ENCODE measurements at regions not wholly inside any gene's neighbourhood (a gene's known extent, or its start where the extent isn't known, plus 50 kb on each side); places are given as distances from the start of the nearest gene placed in this dataset.

DNA sequence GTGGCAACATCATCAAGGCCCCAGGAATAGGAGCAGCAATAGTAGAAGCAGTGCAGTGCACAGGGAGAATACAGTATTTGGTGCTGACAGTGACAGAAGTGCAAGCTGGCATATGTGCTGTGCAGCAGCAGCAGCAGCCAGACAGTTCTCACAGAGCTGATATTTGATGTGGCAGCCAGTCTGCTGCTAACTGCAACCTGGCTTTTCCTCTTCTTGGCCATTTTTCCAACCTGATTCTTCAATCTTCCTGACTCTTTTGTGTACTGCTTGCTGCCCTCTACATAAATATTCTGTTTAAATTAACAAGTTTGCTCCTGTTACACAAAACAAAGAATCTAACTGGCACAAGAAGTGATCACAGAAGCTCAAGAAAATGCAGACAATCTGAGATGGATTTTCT, 102.0 kb downstream of the CASP12 start:
- peaks cover 0 to 9% (median 5%) of the 10 kb centered on the region in 3 donors for H3K36me3 Mint-ChIP-seq
- H3K27me3 Mint-ChIP-seq = no peaks in the 10 kb centered on the region
- no peak overlapping the region for H3K4me3 Mint-ChIP-seq
- peaks cover 0 to 8% (median 0%) of the 10 kb centered on the region in 9 donors for H3K9me3 Mint-ChIP-seq
- POLR2A ChIA-PET = no interaction called here
- H3K27ac Mint-ChIP-seq = no peak overlapping the region
- peaks cover 22 to 40% (median 33%) of the 10 kb centered on the region in 4 donors for H3K4me1 Mint-ChIP-seq
- ATAC-seq = no peak
- DNase-seq = no peak

DNA sequence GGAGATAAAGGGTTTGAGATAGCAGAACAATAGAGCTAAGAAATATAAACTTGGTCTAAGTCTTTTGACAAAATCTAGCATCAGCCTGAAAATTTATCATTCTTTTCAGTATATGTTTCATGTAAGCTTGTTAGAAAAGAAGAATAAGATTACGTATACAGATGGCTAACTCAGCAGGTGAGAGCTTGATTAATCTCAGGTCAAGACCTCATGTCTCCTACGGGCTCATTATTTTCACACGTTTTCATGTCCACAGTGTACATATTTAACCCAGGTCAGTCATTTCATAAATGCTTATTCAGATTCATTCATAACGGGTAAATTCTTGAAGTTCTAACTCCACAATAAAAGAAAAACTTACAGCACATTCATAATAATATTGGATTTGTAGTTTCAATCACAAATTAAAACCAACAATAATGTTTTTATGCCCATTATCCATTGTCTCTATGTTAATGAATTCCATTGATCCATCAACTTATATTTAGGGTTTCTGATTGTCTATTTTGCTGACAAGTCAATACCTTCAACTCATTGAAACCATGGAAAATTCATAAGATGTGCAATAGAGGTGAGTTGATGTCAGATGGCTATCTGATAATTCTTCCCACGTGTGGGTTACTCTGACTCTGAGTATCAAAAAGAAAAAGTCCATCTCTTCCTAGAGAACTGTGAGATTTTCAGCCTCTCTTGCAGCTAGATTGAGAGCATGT, 102.6 kb downstream of the CASP12 start:
- POLR2A ChIA-PET = no interaction called here
- ATAC-seq = no peak
- Mint-ChIP-seq H3K4me1 (peaks cover 20 to 36% (median 31%) of the 10 kb centered on the region in 4 donors), H3K27ac (no peak overlapping the region), H3K4me3 (no peak overlapping the region), H3K36me3 (peaks cover 0 to 9% (median 5%) of the 10 kb centered on the region in 3 donors), H3K9me3 (peaks cover 0 to 8% (median 0%) of the 10 kb centered on the region in 9 donors), H3K27me3 (no peaks in the 10 kb centered on the region)
- no peak for DNase-seq

DNA sequence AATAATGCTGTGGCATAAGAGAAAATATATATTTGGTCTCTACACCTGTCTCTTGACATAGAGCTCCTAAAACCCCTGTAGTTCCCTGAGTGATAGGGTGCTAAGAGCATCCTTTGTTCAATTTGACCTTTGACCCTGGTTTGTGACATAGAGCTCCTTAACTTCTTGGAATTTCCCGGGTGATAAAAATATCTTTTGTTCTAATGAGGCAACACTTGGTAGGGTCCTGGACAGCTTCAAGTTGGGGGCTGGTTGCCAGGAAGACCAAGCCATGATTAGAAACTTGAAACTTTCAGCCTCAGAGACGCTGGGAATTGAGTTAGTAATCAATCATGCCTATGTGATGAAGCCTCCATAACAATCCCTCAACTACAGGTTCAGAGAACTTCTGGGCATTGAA, 105.4 kb downstream of the CASP12 start:
- Mint-ChIP-seq H3K9me3 (peaks cover 0 to 8% (median 0%) of the 10 kb centered on the region in 9 donors), H3K36me3 (peaks cover 0 to 9% (median 5%) of the 10 kb centered on the region in 3 donors), H3K4me3 (no peak overlapping the region), H3K4me1 (peaks cover 5 to 10% (median 7%) of the 10 kb centered on the region in 4 donors), H3K27me3 (no peaks in the 10 kb centered on the region), H3K27ac (peak overlapping the region in 1 of 10 donors; percentile 43)
- POLR2A ChIA-PET = no interaction called here
- DNase-seq (no peak), ATAC-seq (no peak)

DNA sequence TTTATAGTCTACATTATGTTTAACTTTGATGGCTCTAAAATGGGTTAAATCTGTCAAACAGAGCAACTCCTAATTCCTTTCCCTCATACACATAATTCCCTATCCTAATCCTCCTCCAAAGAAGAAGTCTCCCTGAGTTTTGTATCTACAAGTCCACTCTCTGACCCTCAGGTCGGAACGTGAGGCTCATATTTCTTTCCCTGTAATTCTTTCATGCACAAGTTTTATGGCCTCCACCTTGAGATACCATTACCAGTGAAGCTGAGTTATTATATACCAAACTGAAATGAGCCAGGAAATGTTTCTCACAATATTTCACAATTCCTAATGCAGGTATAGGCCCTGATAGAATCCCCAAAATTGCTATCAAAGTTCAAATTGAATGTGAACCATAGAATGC, 106.4 kb downstream of the CASP12 start:
- POLR2A ChIA-PET = no interaction called here
- H3K36me3 Mint-ChIP-seq = peaks cover 0 to 9% (median 5%) of the 10 kb centered on the region in 3 donors
- no peak for DNase-seq

DNA sequence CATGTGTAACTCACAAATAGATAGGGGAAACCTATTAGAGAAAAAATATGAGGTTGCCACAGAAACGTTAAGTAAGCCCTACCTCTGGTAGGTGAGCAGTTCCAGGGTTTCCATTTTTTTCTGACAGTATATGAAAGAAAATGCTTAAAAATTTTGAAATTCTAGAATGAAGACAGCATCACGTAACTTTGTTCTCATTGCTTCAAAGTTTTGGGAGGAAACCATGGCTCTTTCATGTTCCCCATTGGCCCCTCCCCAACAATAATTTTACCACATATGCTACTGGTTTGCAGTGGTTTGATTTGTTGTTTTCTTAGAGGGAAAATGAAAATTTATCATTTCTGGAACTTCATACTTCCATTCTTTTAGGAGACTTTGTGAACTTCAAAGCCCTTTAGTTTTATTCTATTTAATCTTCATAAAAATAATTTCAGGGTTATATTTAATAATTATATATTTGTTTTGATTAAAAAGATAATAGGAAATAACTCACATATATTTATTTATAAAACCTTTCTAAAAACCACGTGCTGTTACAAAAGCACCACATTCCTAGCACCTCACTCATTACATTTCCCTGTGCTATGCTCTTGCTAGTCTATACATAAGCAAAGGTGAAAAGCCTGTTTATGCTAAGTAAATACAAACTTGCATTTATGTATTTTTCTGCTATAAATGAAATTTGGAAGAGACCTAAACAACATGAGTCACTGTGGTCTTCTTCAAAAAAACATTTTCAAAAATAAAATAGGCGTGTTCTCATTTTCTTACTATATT, 113.4 kb downstream of the CASP12 start:
- peaks cover 0 to 1% (median 0%) of the 10 kb centered on the region in 9 donors for H3K9me3 Mint-ChIP-seq
- no peak overlapping the region for H3K27ac Mint-ChIP-seq
- POLR2A ChIA-PET = no interaction called here
- no peaks in the 10 kb centered on the region for H3K36me3 Mint-ChIP-seq
- H3K4me1 Mint-ChIP-seq = peaks cover 0 to 7% (median 2%) of the 10 kb centered on the region in 4 donors
- H3K4me3 Mint-ChIP-seq = peak overlapping the region in 1 of 10 donors; percentile 13
- H3K27me3 Mint-ChIP-seq = no peaks in the 10 kb centered on the region
- DNase-seq (peak in 3 of 10 donors; percentile 5 to 30 (median 29)), ATAC-seq (peak; percentile 41 to 72)

More for the DNA sequence above, 106.4 kb downstream of the CASP12 start:
- Mint-ChIP-seq H3K4me3 (no peak overlapping the region), H3K27ac (no peak overlapping the region), H3K27me3 (no peaks in the 10 kb centered on the region), H3K4me1 (peaks cover 0 to 3% (median 1%) of the 10 kb centered on the region in 4 donors), H3K9me3 (peaks cover 0 to 8% (median 0%) of the 10 kb centered on the region in 9 donors)
- ATAC-seq = no peak

DNA sequence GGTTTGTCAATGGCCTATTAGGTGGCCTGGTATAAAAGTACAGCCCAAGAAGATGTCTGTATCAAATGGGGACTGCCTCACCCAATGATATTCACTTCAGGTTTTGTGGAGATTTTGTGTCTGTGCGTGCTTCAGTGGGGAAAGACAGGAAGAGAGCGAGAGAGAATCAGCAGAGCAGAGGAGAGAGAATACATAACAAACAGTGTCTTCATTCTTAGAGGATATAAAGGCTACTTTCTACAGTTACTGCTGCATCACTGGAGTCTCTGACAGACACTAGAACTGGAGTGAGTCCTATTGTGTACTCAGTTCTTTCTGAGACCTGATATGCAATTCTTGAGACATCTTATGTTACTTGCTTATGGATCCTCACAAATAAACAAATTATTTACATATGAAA, 115.0 kb downstream of the CASP12 start:
- no peak for ATAC-seq

DNA sequence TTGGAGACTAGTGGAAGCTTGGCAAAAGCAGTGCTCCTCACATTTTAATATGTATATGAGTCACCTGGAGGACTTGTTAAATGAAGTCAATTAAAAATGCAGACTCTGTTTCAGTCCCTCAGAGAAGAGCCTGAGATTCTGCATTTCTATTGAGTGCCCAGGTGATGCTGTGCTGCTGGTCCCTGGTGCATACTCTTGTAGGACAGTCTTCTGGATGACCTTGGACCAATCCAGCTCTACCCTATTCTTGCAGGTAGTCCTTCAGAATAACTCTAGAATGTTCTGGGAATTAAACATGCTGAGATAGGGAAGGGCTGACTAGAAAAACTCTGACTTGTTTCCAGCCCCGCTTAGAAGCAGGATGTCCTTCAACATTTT, 115.9 kb downstream of the CASP12 start:
- Mint-ChIP-seq H3K4me3 (no peak overlapping the region), H3K27me3 (no peaks in the 10 kb centered on the region), H3K36me3 (no peaks in the 10 kb centered on the region), H3K27ac (no peak overlapping the region), H3K4me1 (peaks cover 0 to 7% (median 4%) of the 10 kb centered on the region in 4 donors), H3K9me3 (peaks cover 0 to 1% (median 0%) of the 10 kb centered on the region in 9 donors)
- POLR2A ChIA-PET = no interaction called here
- ATAC-seq (no peak), DNase-seq (no peak)

More for the DNA sequence above, 115.0 kb downstream of the CASP12 start:
- H3K27ac Mint-ChIP-seq = no peak overlapping the region
- H3K27me3 Mint-ChIP-seq = no peaks in the 10 kb centered on the region
- no peaks in the 10 kb centered on the region for H3K36me3 Mint-ChIP-seq
- peaks cover 0 to 1% (median 0%) of the 10 kb centered on the region in 9 donors for H3K9me3 Mint-ChIP-seq
- peaks cover 0 to 7% (median 4%) of the 10 kb centered on the region in 4 donors for H3K4me1 Mint-ChIP-seq
- no peak overlapping the region for H3K4me3 Mint-ChIP-seq
- no peak for DNase-seq
- POLR2A ChIA-PET = no interaction called here

DNA sequence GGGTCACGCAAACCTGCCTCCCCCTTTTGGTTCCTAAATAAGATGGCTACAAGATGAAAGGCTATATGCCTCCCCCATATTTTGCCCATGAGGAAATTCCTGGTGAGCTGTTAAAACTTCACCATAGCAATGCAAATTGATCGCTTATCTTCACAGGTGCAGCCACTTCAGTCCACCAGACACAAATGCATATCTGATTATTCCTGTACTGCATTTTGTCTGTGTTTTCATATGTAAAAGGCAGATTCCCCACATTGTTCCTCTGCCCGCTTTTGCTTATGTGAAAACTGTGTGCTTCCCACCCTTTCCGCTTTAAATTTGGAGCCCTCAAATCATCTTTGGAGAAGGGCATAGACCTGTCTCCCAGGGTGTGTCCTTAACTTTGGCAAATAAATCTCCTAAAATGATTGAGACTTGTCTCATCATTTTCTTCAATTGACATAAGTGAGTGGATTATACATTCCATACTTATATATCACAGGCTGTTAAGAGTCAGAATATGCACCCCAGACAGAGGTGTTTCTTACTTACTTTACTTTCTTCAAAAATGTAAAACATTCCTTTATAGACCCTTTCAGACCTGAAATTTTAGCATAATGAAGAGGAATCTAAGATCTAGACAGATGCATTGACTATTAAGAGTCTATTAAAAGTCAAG, 116.4 kb downstream of the CASP12 start:
- no peaks in the 10 kb centered on the region for H3K27me3 Mint-ChIP-seq
- POLR2A ChIA-PET = no interaction called here
- DNase-seq (no peak), ATAC-seq (no peak)
- no peaks in the 10 kb centered on the region for H3K36me3 Mint-ChIP-seq
- peaks cover 0 to 7% (median 4%) of the 10 kb centered on the region in 4 donors for H3K4me1 Mint-ChIP-seq
- H3K27ac Mint-ChIP-seq = no peak overlapping the region
- peaks cover 0 to 1% (median 0%) of the 10 kb centered on the region in 9 donors for H3K9me3 Mint-ChIP-seq
- no peak overlapping the region for H3K4me3 Mint-ChIP-seq

DNA sequence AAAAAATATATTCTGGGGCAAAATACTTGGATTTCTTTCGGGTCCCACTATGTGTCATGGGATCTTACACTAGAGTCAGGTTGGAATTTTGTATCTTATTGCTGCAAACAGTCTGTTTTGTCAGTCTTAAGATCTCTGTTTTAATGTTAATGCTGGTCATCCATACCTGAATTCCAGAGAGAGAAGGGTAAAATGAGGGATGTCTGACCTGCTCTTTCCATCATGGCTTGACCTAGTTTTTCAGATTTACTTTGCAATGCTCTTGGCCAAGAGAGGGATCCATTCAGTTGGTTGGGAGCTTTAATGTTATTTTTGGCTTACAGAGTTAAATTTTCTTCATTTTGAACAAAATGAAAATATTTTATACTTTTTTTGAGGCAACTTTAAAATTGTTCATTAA, 117.2 kb downstream of the CASP12 start:
- no peak overlapping the region for H3K27ac Mint-ChIP-seq
- no peaks in the 10 kb centered on the region for H3K36me3 Mint-ChIP-seq
- no peaks in the 10 kb centered on the region for H3K27me3 Mint-ChIP-seq
- POLR2A ChIA-PET = no interaction called here
- no peak overlapping the region for H3K4me3 Mint-ChIP-seq
- peaks cover 0 to 1% (median 0%) of the 10 kb centered on the region in 9 donors for H3K9me3 Mint-ChIP-seq
- peaks cover 0 to 7% (median 4%) of the 10 kb centered on the region in 4 donors for H3K4me1 Mint-ChIP-seq
- DNase-seq = no peak
- no peak for ATAC-seq

DNA sequence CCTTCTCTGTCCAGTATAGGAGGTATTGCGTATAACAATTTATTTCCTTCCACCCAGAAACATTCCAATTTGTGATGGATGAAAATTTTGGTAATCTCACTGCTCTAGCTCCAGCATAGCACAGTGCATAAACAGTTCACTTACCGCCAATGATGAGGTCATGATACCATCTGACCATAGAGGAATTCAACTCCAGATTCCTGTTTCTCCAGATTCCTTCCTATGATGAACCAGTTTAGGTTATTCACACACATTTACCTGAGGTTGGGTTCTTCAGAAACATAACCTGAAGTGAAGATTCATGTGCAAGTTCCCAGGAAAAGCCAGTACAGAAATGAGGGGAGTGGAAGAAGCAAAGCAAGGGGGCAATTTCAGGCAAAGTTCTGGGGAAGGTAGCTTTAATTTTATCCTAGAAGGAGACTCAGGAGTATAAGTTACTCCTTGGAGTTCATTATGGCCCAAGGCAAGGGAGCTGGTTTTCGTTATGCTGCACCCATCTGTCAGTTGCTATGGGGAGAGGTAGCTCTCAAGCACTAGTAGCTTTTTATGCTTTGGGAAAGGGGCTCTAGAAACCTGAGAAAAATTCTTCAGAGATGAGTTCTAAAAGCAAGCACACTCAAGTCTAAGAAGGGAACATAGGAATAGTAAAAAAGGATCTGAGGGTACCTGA, 121.6 kb downstream of the CASP12 start:
- no peaks in the 10 kb centered on the region for H3K27me3 Mint-ChIP-seq
- no peak overlapping the region for H3K27ac Mint-ChIP-seq
- peaks cover 0 to 3% (median 0%) of the 10 kb centered on the region in 9 donors for H3K9me3 Mint-ChIP-seq
- DNase-seq = no peak
- no peak for ATAC-seq
- H3K36me3 Mint-ChIP-seq = no peaks in the 10 kb centered on the region
- POLR2A ChIA-PET = no interaction called here
- H3K4me1 Mint-ChIP-seq = peaks cover 10 to 15% (median 14%) of the 10 kb centered on the region in 4 donors
- H3K4me3 Mint-ChIP-seq = no peak overlapping the region

DNA sequence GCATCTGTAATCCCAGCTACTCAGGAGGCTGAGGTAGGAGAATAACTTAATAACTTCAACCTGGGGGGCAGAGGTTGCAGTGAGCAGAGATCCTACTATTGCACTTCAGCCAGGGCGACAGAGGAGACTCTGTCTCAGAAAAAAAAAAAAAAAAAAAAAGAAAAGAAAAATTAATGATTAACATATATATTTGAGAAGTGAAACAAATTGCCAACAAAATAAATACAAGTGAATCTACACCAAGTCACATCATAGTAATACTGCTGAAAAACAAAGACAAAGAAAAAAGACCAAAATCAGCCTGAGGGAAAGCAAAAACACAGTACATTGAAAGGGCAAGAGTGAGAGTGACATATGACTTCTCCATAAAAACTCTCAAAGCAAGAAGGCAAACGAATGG, 123.7 kb downstream of the CASP12 start:
- DNase-seq = no peak
- H3K9me3 Mint-ChIP-seq = peaks cover 0 to 1% (median 0%) of the 10 kb centered on the region in 9 donors
- POLR2A ChIA-PET = no interaction called here

DNA sequence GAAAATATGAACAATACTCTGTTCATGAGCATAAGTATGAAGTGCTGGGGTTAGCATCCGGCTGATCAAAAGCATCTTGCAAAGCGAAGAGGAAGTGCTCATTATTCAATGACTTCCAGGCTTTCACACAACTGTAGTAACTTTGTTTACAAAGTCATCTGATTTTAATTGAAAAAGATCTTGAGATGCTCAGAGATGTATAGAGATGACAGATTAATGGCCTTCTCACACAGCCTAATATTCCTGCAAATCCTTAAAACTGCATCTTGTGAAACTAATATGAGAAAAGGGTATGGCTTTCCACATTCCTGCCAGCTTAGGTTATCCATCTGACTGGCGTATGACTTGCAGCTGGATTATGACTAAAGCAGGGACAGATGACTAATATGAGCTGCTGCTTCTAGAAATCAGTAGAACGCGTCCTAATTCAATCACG, 125.4 kb downstream of the CASP12 start:
- ATAC-seq = peak; percentile 75 to 91
- Mint-ChIP-seq H3K27ac (peak overlapping the region in 6 of 10 donors; percentile 11 to 52 (median 30)), H3K4me3 (peak overlapping the region in 4 of 10 donors; percentile 1 to 34 (median 26)), H3K36me3 (no peaks in the 10 kb centered on the region), H3K9me3 (peaks cover 0 to 1% (median 0%) of the 10 kb centered on the region in 9 donors), H3K4me1 (peaks cover 7 to 18% (median 17%) of the 10 kb centered on the region in 4 donors), H3K27me3 (no peaks in the 10 kb centered on the region)
- POLR2A ChIA-PET = no interaction called here
- DNase-seq = peak in 4 of 10 donors; percentile 12 to 43 (median 30)

More for the DNA sequence above, 123.7 kb downstream of the CASP12 start:
- Mint-ChIP-seq H3K36me3 (no peaks in the 10 kb centered on the region), H3K27ac (no peak overlapping the region), H3K4me1 (peaks cover 10 to 20% (median 17%) of the 10 kb centered on the region in 4 donors), H3K27me3 (no peaks in the 10 kb centered on the region), H3K4me3 (no peak overlapping the region)
- no peak for ATAC-seq
